SK-N-SH treated with all-trans-retinoic acid at 6 μM for 48 hours (cell line): ENCODE measurements at regions not wholly inside any gene's neighbourhood (a gene's known extent, or its start where the extent isn't known, plus 50 kb on each side); places are given as distances from the start of the nearest gene placed in this dataset.

ENCODE experiments used
- ATAC-seq: fragments of 200-7000 bp; cut with Tn5 transposase; 3 replicates; pipeline ENCODE4 v1.9.1; 2020; ENCODE audit warnings: mild to moderate bottlenecking, moderate library complexity
- ARNTL ChIP-seq: fragments of 450-650 bp; formaldehyde crosslinking; IDR thresholded peaks from 2 replicates; pipeline ENCODE4 v1.5.0; 2020; ENCODE audit warnings: low read depth, mild to moderate bottlenecking, moderate library complexity, borderline replicate concordance
- BACH2 ChIP-seq: fragments of 250-450 bp; sonication (Bioruptor Pico); IDR thresholded peaks from 2 replicates; pipeline ENCODE4 v1.9.0; 2021; ENCODE audit warnings: mild to moderate bottlenecking, borderline replicate concordance
- CSDC2 ChIP-seq: fragments of 250-450 bp; sonication (Bioruptor Pico); IDR thresholded peaks from 2 replicates; pipeline ENCODE4 v1.5.0; 2020; ENCODE audit warnings: mild to moderate bottlenecking, moderate library complexity
- ESRRG ChIP-seq: fragments of 250-450 bp; sonication (Bioruptor Pico); IDR thresholded peaks from 2 replicates; pipeline ENCODE4 v1.6.1; 2021; ENCODE audit warnings: mild to moderate bottlenecking
- GLIS3 ChIP-seq: fragments of 250-450 bp; sonication (Bioruptor Pico); IDR thresholded peaks from 2 replicates; pipeline ENCODE4 v1.5.0; 2020; ENCODE audit warnings: mild to moderate bottlenecking, moderate library complexity
- ISL1 ChIP-seq: fragments of 250-450 bp; sonication (Bioruptor Pico); IDR thresholded peaks from 2 replicates; pipeline ENCODE4 v2.1.2; 2022; ENCODE audit warnings: mild to moderate bottlenecking, moderate library complexity
- OSR1 ChIP-seq: fragments of 250-450 bp; sonication (Bioruptor Pico); IDR thresholded peaks from 2 replicates; pipeline ENCODE4 v1.8.0; 2022; ENCODE audit warnings: moderate library complexity, mild to moderate bottlenecking, inconsistent platforms
- RARB ChIP-seq: fragments of 250-450 bp; sonication (Bioruptor Pico); IDR thresholded peaks from 2 replicates; pipeline ENCODE4 v1.8.0; 2021; ENCODE audit warnings: mild to moderate bottlenecking, moderate library complexity
- SNAI2 ChIP-seq: fragments of 250-450 bp; sonication (Bioruptor Pico); IDR thresholded peaks from 2 replicates; pipeline ENCODE4 v1.5.0; 2020; ENCODE audit warnings: mild to moderate bottlenecking, moderate library complexity
- TCF4 ChIP-seq: fragments of 250-450 bp; sonication (Bioruptor Pico); IDR thresholded peaks from 2 replicates; pipeline ENCODE4 v1.8.0; 2021; ENCODE audit warnings: mild to moderate bottlenecking, moderate library complexity, borderline replicate concordance
- TOX ChIP-seq: fragments of 250-450 bp; sonication (Bioruptor Pico); IDR thresholded peaks from 2 replicates; pipeline ENCODE4 v1.8.0; 2021; ENCODE audit warnings: mild to moderate bottlenecking, moderate library complexity, borderline replicate concordance
- ZC3H10 ChIP-seq: fragments of 250-450 bp; sonication (Bioruptor Pico); IDR thresholded peaks from 2 replicates; pipeline ENCODE4 v1.5.1; 2021; ENCODE audit warnings: mild to moderate bottlenecking, moderate library complexity
- ZFP3 ChIP-seq: fragments of 250-450 bp; sonication (Bioruptor Pico); IDR thresholded peaks from 2 replicates; pipeline ENCODE4 v1.5.0; 2020; ENCODE audit warnings: mild to moderate bottlenecking, moderate library complexity
- ZFP30 ChIP-seq: fragments of 450-650 bp; formaldehyde crosslinking; IDR thresholded peaks from 2 replicates; pipeline ENCODE4 v1.5.0; 2022; ENCODE audit warnings: mild to moderate bottlenecking, moderate library complexity
- ZNF565 ChIP-seq: fragments of 450-650 bp; formaldehyde crosslinking; conservative IDR thresholded peaks from 2 replicates; pipeline ENCODE4 v1.5.0; 2020; ENCODE audit warnings: low read depth, mild to moderate bottlenecking, moderate library complexity
- ZNF70 ChIP-seq: fragments of 450-650 bp; formaldehyde crosslinking; IDR thresholded peaks from 2 replicates; pipeline ENCODE4 v1.5.0; 2020; ENCODE audit warnings: mild to moderate bottlenecking, moderate library complexity
- ZNF8 ChIP-seq: fragments of 450-650 bp; formaldehyde crosslinking; IDR thresholded peaks from 2 replicates; pipeline ENCODE4 v1.5.0; 2020; ENCODE audit warnings: mild to moderate bottlenecking, moderate library complexity
- TF ChIP-seq, protein P1 (sequence below): fragments of 250-450 bp; sonication (Bioruptor Pico); IDR thresholded peaks from 2 replicates; pipeline ENCODE4 v1.5.1; 2020; ENCODE audit warnings: low read depth, mild to moderate bottlenecking, moderate library complexity
- TF ChIP-seq, protein P2 (sequence below): fragments of 250-450 bp; sonication (Bioruptor Pico); IDR thresholded peaks from 2 replicates; pipeline ENCODE4 v1.8.0; 2021; ENCODE audit warnings: low read depth, mild to moderate bottlenecking, moderate library complexity, borderline replicate concordance
- TF ChIP-seq, protein P3 (sequence below): fragments of 250-450 bp; sonication (Bioruptor Pico); IDR thresholded peaks from 2 replicates; pipeline ENCODE4 v1.5.0; 2020; ENCODE audit warnings: mild to moderate bottlenecking, moderate library complexity
- TF ChIP-seq, protein P4 (sequence below): fragments of 250-450 bp; sonication (Bioruptor Pico); IDR thresholded peaks from 2 replicates; pipeline ENCODE4 v1.5.1; 2021; ENCODE audit warnings: mild to moderate bottlenecking, moderate library complexity
- TF ChIP-seq, protein P5 (sequence below): fragments of 250-450 bp; sonication (Bioruptor Pico); IDR thresholded peaks from 2 replicates; pipeline ENCODE4 v1.8.0; 2020; ENCODE audit warnings: mild to moderate bottlenecking, moderate library complexity, borderline replicate concordance

DNA sequence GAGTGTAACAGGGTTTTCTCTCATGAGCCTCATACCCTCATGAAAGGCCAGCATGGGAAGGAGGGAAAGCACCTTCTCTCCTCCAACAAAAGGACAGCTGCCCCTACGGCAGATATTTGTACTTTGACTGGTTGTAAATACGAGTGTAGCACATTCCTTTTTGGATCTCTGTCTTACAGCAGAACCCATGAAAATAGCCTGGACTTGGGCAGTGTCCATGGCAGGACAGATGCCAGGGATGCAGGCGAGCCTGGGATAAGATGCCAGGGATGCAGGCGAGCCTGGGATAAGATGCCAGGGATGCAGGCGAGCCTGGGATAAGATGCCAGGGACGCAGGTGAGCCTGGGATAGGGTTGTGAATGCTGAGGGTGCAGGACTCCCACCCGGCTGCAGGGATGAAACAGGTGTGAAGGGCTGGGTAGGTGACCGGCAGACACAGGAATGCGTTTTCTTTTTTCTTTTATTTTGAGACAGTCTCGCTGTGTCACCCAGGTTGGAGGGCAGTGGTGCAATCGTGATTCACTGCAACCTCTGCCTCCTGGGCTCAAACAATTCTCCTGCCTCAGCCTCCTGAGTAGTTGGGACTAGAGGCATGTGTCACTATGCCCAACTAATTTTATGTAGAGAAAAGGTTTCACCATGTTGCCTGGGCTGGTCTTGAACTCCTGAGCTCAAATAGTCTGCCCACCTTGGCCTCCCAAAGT lies 120.0 kb downstream of the BEGAIN start:
- ATAC-seq, result no peak
- TF ChIP-seq BACH2 (CRISPR knock-in tag), result no peak
- TF ChIP-seq TOX (CRISPR knock-in tag), result no peak
- no peak for TF ChIP-seq ZC3H10 (CRISPR knock-in tag)
- no peak for TF ChIP-seq GLIS3
- TF ChIP-seq ARNTL (CRISPR knock-in tag), result no peak
- no peak for TF ChIP-seq CSDC2

DNA sequence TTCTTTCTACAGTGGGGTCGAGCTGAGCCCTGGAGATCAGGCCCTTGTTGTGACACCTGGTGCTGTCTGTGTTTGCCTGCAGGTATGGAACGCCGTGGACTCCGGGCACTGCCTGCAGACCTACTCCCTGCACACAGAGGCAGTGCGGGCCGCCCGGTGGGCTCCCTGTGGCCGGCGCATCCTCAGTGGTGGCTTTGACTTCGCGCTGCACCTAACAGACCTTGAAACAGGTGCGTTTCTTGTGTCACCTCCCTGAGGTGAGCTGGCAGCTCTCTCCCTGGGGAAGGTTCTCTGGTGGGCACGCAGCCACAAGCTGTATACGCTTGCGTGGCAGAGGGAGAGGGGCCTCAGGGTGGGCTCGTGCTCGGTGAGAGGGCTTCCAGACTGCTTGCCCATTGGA lies 119.3 kb downstream of the BEGAIN start:
- ATAC-seq, result no peak
- TF ChIP-seq RARB (CRISPR knock-in tag) (no peak), SNAI2 (CRISPR knock-in tag) (no peak), OSR1 (CRISPR knock-in tag) (no peak)

DNA sequence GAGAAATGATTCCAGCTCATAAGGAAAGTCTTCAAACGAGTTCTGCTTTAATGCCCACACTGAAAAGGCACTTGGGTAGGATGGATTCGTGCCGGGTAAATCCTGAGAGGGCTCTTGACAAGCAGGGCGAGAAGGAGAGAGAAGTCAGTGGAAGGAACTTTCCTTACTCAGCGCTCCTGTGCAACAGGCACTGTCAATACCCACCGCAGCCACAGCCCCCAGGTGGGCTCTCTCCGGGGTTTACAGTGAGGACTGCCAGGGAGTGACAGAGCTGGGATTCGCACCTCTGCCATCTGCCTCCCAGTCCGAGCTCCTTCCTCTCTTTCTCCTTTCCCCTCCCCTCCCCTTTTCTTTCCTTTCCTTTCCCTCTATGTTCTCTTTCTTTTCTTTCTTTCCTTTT lies 118.7 kb downstream of the BEGAIN start:
- TF ChIP-seq RARB (CRISPR knock-in tag), result no peak
- no peak for TF ChIP-seq ZFP3 (CRISPR knock-in tag)
- TF ChIP-seq TOX (CRISPR knock-in tag), result no peak
- TF ChIP-seq, protein P1, sequence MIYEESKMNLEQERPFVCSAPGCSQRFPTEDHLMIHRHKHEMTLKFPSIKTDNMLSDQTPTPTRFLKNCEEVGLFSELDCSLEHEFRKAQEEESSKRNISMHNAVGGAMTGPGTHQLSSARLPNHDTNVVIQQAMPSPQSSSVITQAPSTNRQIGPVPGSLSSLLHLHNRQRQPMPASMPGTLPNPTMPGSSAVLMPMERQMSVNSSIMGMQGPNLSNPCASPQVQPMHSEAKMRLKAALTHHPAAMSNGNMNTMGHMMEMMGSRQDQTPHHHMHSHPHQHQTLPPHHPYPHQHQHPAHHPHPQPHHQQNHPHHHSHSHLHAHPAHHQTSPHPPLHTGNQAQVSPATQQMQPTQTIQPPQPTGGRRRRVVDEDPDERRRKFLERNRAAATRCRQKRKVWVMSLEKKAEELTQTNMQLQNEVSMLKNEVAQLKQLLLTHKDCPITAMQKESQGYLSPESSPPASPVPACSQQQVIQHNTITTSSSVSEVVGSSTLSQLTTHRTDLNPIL, result no peak
- no peak for TF ChIP-seq ZNF8 (CRISPR knock-in tag)
- TF ChIP-seq GLIS3, result no peak
- TF ChIP-seq, protein P2, sequence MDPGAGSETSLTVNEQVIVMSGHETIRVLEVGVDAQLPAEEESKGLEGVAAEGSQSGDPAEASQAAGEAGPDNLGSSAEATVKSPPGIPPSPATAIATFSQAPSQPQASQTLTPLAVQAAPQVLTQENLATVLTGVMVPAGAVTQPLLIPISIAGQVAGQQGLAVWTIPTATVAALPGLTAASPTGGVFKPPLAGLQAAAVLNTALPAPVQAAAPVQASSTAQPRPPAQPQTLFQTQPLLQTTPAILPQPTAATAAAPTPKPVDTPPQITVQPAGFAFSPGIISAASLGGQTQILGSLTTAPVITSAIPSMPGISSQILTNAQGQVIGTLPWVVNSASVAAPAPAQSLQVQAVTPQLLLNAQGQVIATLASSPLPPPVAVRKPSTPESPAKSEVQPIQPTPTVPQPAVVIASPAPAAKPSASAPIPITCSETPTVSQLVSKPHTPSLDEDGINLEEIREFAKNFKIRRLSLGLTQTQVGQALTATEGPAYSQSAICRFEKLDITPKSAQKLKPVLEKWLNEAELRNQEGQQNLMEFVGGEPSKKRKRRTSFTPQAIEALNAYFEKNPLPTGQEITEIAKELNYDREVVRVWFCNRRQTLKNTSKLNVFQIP (CRISPR knock-in tag), result no peak
- no peak for TF ChIP-seq OSR1 (CRISPR knock-in tag)
- no peak for TF ChIP-seq ZFP30 (CRISPR knock-in tag)
- TF ChIP-seq, protein P3, sequence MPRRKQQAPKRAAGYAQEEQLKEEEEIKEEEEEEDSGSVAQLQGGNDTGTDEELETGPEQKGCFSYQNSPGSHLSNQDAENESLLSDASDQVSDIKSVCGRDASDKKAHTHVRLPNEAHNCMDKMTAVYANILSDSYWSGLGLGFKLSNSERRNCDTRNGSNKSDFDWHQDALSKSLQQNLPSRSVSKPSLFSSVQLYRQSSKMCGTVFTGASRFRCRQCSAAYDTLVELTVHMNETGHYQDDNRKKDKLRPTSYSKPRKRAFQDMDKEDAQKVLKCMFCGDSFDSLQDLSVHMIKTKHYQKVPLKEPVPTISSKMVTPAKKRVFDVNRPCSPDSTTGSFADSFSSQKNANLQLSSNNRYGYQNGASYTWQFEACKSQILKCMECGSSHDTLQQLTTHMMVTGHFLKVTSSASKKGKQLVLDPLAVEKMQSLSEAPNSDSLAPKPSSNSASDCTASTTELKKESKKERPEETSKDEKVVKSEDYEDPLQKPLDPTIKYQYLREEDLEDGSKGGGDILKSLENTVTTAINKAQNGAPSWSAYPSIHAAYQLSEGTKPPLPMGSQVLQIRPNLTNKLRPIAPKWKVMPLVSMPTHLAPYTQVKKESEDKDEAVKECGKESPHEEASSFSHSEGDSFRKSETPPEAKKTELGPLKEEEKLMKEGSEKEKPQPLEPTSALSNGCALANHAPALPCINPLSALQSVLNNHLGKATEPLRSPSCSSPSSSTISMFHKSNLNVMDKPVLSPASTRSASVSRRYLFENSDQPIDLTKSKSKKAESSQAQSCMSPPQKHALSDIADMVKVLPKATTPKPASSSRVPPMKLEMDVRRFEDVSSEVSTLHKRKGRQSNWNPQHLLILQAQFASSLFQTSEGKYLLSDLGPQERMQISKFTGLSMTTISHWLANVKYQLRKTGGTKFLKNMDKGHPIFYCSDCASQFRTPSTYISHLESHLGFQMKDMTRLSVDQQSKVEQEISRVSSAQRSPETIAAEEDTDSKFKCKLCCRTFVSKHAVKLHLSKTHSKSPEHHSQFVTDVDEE (CRISPR knock-in tag), result no peak
- TF ChIP-seq, protein P4, sequence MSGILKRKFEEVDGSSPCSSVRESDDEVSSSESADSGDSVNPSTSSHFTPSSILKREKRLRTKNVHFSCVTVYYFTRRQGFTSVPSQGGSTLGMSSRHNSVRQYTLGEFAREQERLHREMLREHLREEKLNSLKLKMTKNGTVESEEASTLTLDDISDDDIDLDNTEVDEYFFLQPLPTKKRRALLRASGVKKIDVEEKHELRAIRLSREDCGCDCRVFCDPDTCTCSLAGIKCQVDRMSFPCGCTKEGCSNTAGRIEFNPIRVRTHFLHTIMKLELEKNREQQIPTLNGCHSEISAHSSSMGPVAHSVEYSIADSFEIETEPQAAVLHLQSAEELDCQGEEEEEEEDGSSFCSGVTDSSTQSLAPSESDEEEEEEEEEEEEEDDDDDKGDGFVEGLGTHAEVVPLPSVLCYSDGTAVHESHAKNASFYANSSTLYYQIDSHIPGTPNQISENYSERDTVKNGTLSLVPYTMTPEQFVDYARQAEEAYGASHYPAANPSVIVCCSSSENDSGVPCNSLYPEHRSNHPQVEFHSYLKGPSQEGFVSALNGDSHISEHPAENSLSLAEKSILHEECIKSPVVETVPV (CRISPR knock-in tag), result no peak
- TF ChIP-seq ESRRG (CRISPR knock-in tag), result no peak
- TF ChIP-seq ISL1, result no peak
- TF ChIP-seq, protein P5, sequence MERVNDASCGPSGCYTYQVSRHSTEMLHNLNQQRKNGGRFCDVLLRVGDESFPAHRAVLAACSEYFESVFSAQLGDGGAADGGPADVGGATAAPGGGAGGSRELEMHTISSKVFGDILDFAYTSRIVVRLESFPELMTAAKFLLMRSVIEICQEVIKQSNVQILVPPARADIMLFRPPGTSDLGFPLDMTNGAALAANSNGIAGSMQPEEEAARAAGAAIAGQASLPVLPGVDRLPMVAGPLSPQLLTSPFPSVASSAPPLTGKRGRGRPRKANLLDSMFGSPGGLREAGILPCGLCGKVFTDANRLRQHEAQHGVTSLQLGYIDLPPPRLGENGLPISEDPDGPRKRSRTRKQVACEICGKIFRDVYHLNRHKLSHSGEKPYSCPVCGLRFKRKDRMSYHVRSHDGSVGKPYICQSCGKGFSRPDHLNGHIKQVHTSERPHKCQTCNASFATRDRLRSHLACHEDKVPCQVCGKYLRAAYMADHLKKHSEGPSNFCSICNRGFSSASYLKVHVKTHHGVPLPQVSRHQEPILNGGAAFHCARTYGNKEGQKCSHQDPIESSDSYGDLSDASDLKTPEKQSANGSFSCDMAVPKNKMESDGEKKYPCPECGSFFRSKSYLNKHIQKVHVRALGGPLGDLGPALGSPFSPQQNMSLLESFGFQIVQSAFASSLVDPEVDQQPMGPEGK (CRISPR knock-in tag), result no peak
- no peak for TF ChIP-seq ARNTL (CRISPR knock-in tag)
- TF ChIP-seq TCF4 (CRISPR knock-in tag), result no peak
- TF ChIP-seq ZNF70, result no peak
- no peak for TF ChIP-seq SNAI2 (CRISPR knock-in tag)
- no peak for TF ChIP-seq CSDC2
- TF ChIP-seq ZNF565, result no peak
- no peak for ATAC-seq
